ENCODE measurements at regions not wholly inside any gene's neighbourhood (a gene's known extent, or its start where the extent isn't known, plus 50 kb on each side); places are given as distances from the start of the nearest gene placed in this dataset.
"Not testable (repeated sequence)": the region's sequence is repeated elsewhere in the genome, so short reads cannot be mapped to it uniquely, and the experiment has no call there.

- no peak overlapping the region for H3K4me3 ChIP-seq (replicated peaks in 1 of 2; ENCODE audit: low read depth in 2 of 2, low read length in 2 of 2)
- DNase-seq (ENCODE audit: low read depth in 2 of 2) = no peak
Observed at GRCh38 chr22:44645531-44645930, 56.5 kb upstream of the PRR5 start.

GRCh38 chr22:44645083-44645482 is 56.9 kb upstream of the PRR5 start:
- no peak for TF ChIP-seq CTCF (IDR thresholded peaks at IDR 0.05; ENCODE audit: low read depth, low read length)
- no peak overlapping the region for H3K4me3 ChIP-seq (replicated peaks in 1 of 2; ENCODE audit: low read depth in 2 of 2, low read length in 2 of 2)
- DNase-seq (ENCODE audit: low read depth in 2 of 2) = peak in 1 of 2 donors; percentile 31

More at GRCh38 chr22:44645531-44645930, 56.5 kb upstream of the PRR5 start:
- TF ChIP-seq CTCF (IDR thresholded peaks at IDR 0.05; ENCODE audit: low read depth, low read length) = no peak

GRCh38 chr22:44643526-44644101 is 58.4 kb upstream of the PRR5 start:
- H3K4me3 ChIP-seq (replicated peaks in 1 of 2; ENCODE audit: low read depth in 2 of 2, low read length in 2 of 2) = not testable (repeated sequence)
- DNase-seq (ENCODE audit: low read depth in 2 of 2) = peak in 1 of 2 donors; percentile 14

- no peak for TF ChIP-seq CTCF (IDR thresholded peaks at IDR 0.05; ENCODE audit: low read depth, low read length)
Observed at GRCh38 chr22:44642096-44642644, 59.8 kb upstream of the PRR5 start.

GRCh38 chr22:44640618-44641155 is 61.3 kb upstream of the PRR5 start:
- TF ChIP-seq CTCF (IDR thresholded peaks at IDR 0.05; ENCODE audit: low read depth, low read length) = no peak
- H3K4me3 ChIP-seq (replicated peaks in 1 of 2; ENCODE audit: low read depth in 2 of 2, low read length in 2 of 2) = no peak overlapping the region
- no peak for DNase-seq (ENCODE audit: low read depth in 2 of 2)

More at GRCh38 chr22:44642096-44642644, 59.8 kb upstream of the PRR5 start:
- no peak for DNase-seq (ENCODE audit: low read depth in 2 of 2)
- no peak overlapping the region for H3K4me3 ChIP-seq (replicated peaks in 1 of 2; ENCODE audit: low read depth in 2 of 2, low read length in 2 of 2)

GRCh38 chr22:44639891-44640617 is 62.0 kb upstream of the PRR5 start:
- TF ChIP-seq CTCF (IDR thresholded peaks at IDR 0.05; ENCODE audit: low read depth, low read length) = no peak
- H3K4me3 ChIP-seq (replicated peaks in 1 of 2; ENCODE audit: low read depth in 2 of 2, low read length in 2 of 2) = no peak overlapping the region
- DNase-seq (ENCODE audit: low read depth in 2 of 2) = no peak
